ACC112 (cell line): ENCODE measurements at regions not wholly inside any gene's neighbourhood (a gene's known extent, or its start where the extent isn't known, plus 50 kb on each side); places are given as distances from the start of the nearest gene placed in this dataset.

Experiments
- H2AFZ ChIP-seq: fragments of 200-600 bp; sonication (generic); one replicate; pipeline ENCODE4 v1.6.0; 2017; ENCODE audit warnings: antibody characterized with exemption, low read length; ENCODE audit not compliant: unreplicated experiment
- H3K27ac ChIP-seq: fragments of 200-600 bp; sonication (generic); 2 replicates; pipeline ENCODE4 v1.5.1; 2014; ENCODE audit warnings: low read depth, mild to moderate bottlenecking, antibody characterized with exemption, low read length, moderate library complexity
- H3K27me3 ChIP-seq: fragments of 200-600 bp; sonication (generic); 2 replicates; pipeline ENCODE4 v1.6.1; 2014; ENCODE audit warnings: mild to moderate bottlenecking, antibody characterized with exemption, low read length, moderate library complexity, mixed read lengths; ENCODE audit not compliant: insufficient read depth
- H3K36me3 ChIP-seq: fragments of 200-600 bp; sonication (generic); 2 replicates; pipeline ENCODE4 v1.6.1; 2016; ENCODE audit warnings: mild to moderate bottlenecking, antibody characterized with exemption, low read length, moderate library complexity, mixed read lengths; ENCODE audit not compliant: insufficient read depth
- H3K4me1 ChIP-seq: fragments of 200-600 bp; sonication (generic); one replicate; pipeline ENCODE4 v1.6.1; 2016; ENCODE audit warnings: low read length, mixed read lengths; ENCODE audit not compliant: insufficient read depth, unreplicated experiment, control insufficient read depth
- H3K4me3 ChIP-seq: fragments of 200-600 bp; sonication (generic); 2 replicates; pipeline ENCODE4 v1.5.1; 2014; ENCODE audit warnings: mild to moderate bottlenecking, low read depth, low read length
- H3K79me2 ChIP-seq: fragments of 200-600 bp; sonication (generic); one replicate; pipeline ENCODE4 v1.6.0; 2016; ENCODE audit warnings: low read length; ENCODE audit not compliant: control insufficient read depth, unreplicated experiment, insufficient read depth

GRCh38 chr14:30256627-30257026, 302.3 kb upstream of the G2E3 start:
- no peak overlapping the region for H2AFZ ChIP-seq
- no peak overlapping the region for H3K4me3 ChIP-seq
- H3K79me2 ChIP-seq: no peaks in the 10 kb centered on the region
- no peak overlapping the region for H3K27ac ChIP-seq
- H3K27me3 ChIP-seq: no peaks in the 10 kb centered on the region
- no peaks in the 10 kb centered on the region for H3K36me3 ChIP-seq
- H3K4me1 ChIP-seq: peaks cover 9% of the 10 kb centered on the region

- Histone ChIP-seq H3K79me2 (no peaks in the 10 kb centered on the region), H3K27ac (no peak overlapping the region), H3K4me1 (peaks cover 1% of the 10 kb centered on the region)
These were observed 300.9 kb upstream of the G2E3 start for GRCh38 chr14:30257946-30258661.

GRCh38 chr14:30260833-30261607, 297.9 kb upstream of the G2E3 start:
- no peak overlapping the region for H3K27ac ChIP-seq
- no peaks in the 10 kb centered on the region for H3K4me1 ChIP-seq
- no peaks in the 10 kb centered on the region for H3K36me3 ChIP-seq
- H2AFZ ChIP-seq: no peak overlapping the region
- H3K4me3 ChIP-seq: no peak overlapping the region
- H3K27me3 ChIP-seq: no peaks in the 10 kb centered on the region
- no peaks in the 10 kb centered on the region for H3K79me2 ChIP-seq

More at GRCh38 chr14:30257946-30258661, 300.9 kb upstream of the G2E3 start:
- Histone ChIP-seq H3K36me3 (no peaks in the 10 kb centered on the region), H2AFZ (no peak overlapping the region), H3K4me3 (no peak overlapping the region), H3K27me3 (no peaks in the 10 kb centered on the region)

GRCh38 chr14:30264161-30264560, 294.8 kb upstream of the G2E3 start:
- Histone ChIP-seq H3K4me3 (no peak overlapping the region), H3K27ac (no peak overlapping the region), H3K79me2 (no peaks in the 10 kb centered on the region), H3K36me3 (peaks cover 4% of the 10 kb centered on the region; the same call in 1 of the 2 replicates), H2AFZ (no peak overlapping the region), H3K27me3 (no peaks in the 10 kb centered on the region), H3K4me1 (peaks cover 17% of the 10 kb centered on the region)

- Histone ChIP-seq H3K79me2 (no peaks in the 10 kb centered on the region), H3K4me3 (no peak overlapping the region; the same call in 1 of the 2 replicates), H3K27me3 (no peaks in the 10 kb centered on the region), H2AFZ (no peak overlapping the region), H3K27ac (peak overlapping the region; percentile 74), H3K36me3 (peaks cover 4% of the 10 kb centered on the region; the same call in 1 of the 2 replicates), H3K4me1 (peaks cover 21% of the 10 kb centered on the region)
These were observed 292.7 kb upstream of the G2E3 start for GRCh38 chr14:30266290-30266689.

GRCh38 chr14:30267141-30267540, 291.8 kb upstream of the G2E3 start:
- H3K4me1 ChIP-seq: peaks cover 21% of the 10 kb centered on the region
- H2AFZ ChIP-seq: peak overlapping the region; percentile 40
- H3K27me3 ChIP-seq: no peaks in the 10 kb centered on the region
- H3K36me3 ChIP-seq: peaks cover 4% of the 10 kb centered on the region; the same call in 1 of the 2 replicates
- H3K79me2 ChIP-seq: no peaks in the 10 kb centered on the region
- peak overlapping the region; percentile 74 for H3K27ac ChIP-seq
- peak overlapping the region; percentile 39; the same call in 1 of the 2 replicates for H3K4me3 ChIP-seq

- H3K36me3 ChIP-seq: peaks cover 4% of the 10 kb centered on the region; the same call in 1 of the 2 replicates
- H3K27me3 ChIP-seq: no peaks in the 10 kb centered on the region
- peaks cover 21% of the 10 kb centered on the region for H3K4me1 ChIP-seq
- peak overlapping the region; percentile 73 for H2AFZ ChIP-seq
- H3K4me3 ChIP-seq: peak overlapping the region; percentile 52
- H3K27ac ChIP-seq: peak overlapping the region; percentile 12; the same call in 1 of the 2 replicates
- H3K79me2 ChIP-seq: no peaks in the 10 kb centered on the region
These were observed 288.5 kb upstream of the G2E3 start for GRCh38 chr14:30270200-30271161.

GRCh38 chr14:30271811-30272323, 287.1 kb upstream of the G2E3 start:
- H2AFZ ChIP-seq: peak overlapping the region; percentile 63
- no peaks in the 10 kb centered on the region for H3K79me2 ChIP-seq
- no peak overlapping the region for H3K4me3 ChIP-seq
- H3K4me1 ChIP-seq: peaks cover 14% of the 10 kb centered on the region
- H3K36me3 ChIP-seq: no peaks in the 10 kb centered on the region
- no peaks in the 10 kb centered on the region for H3K27me3 ChIP-seq
- no peak overlapping the region for H3K27ac ChIP-seq

- Histone ChIP-seq H3K27me3 (no peaks in the 10 kb centered on the region), H3K79me2 (no peaks in the 10 kb centered on the region), H3K4me3 (no peak overlapping the region)
These were observed 285.8 kb upstream of the G2E3 start for GRCh38 chr14:30272848-30273832.

More at GRCh38 chr14:30272848-30273832, 285.8 kb upstream of the G2E3 start:
- Histone ChIP-seq H2AFZ (no peak overlapping the region), H3K27ac (no peak overlapping the region), H3K4me1 (peaks cover 4% of the 10 kb centered on the region), H3K36me3 (no peaks in the 10 kb centered on the region)
